ACC112 (cell line): ENCODE measurements at regions not wholly inside any gene's neighbourhood (a gene's known extent, or its start where the extent isn't known, plus 50 kb on each side); places are given as distances from the start of the nearest gene placed in this dataset.
"Not testable (repeated sequence)": the region's sequence is repeated elsewhere in the genome, so short reads cannot be mapped to it uniquely, and the experiment has no call there.

Source experiments
- H2AFZ ChIP-seq: fragments of 200-600 bp; sonication (generic); one replicate; pipeline ENCODE4 v1.6.0; 2017; ENCODE audit warnings: antibody characterized with exemption, low read length; ENCODE audit not compliant: unreplicated experiment
- H3K27ac ChIP-seq: fragments of 200-600 bp; sonication (generic); 2 replicates; pipeline ENCODE4 v1.5.1; 2014; ENCODE audit warnings: low read depth, mild to moderate bottlenecking, antibody characterized with exemption, low read length, moderate library complexity
- H3K27me3 ChIP-seq: fragments of 200-600 bp; sonication (generic); 2 replicates; pipeline ENCODE4 v1.6.1; 2014; ENCODE audit warnings: mild to moderate bottlenecking, antibody characterized with exemption, low read length, moderate library complexity, mixed read lengths; ENCODE audit not compliant: insufficient read depth
- H3K36me3 ChIP-seq: fragments of 200-600 bp; sonication (generic); 2 replicates; pipeline ENCODE4 v1.6.1; 2016; ENCODE audit warnings: mild to moderate bottlenecking, antibody characterized with exemption, low read length, moderate library complexity, mixed read lengths; ENCODE audit not compliant: insufficient read depth
- H3K4me1 ChIP-seq: fragments of 200-600 bp; sonication (generic); one replicate; pipeline ENCODE4 v1.6.1; 2016; ENCODE audit warnings: low read length, mixed read lengths; ENCODE audit not compliant: insufficient read depth, unreplicated experiment, control insufficient read depth
- H3K4me3 ChIP-seq: fragments of 200-600 bp; sonication (generic); 2 replicates; pipeline ENCODE4 v1.5.1; 2014; ENCODE audit warnings: mild to moderate bottlenecking, low read depth, low read length
- H3K79me2 ChIP-seq: fragments of 200-600 bp; sonication (generic); one replicate; pipeline ENCODE4 v1.6.0; 2016; ENCODE audit warnings: low read length; ENCODE audit not compliant: control insufficient read depth, unreplicated experiment, insufficient read depth

DNA sequence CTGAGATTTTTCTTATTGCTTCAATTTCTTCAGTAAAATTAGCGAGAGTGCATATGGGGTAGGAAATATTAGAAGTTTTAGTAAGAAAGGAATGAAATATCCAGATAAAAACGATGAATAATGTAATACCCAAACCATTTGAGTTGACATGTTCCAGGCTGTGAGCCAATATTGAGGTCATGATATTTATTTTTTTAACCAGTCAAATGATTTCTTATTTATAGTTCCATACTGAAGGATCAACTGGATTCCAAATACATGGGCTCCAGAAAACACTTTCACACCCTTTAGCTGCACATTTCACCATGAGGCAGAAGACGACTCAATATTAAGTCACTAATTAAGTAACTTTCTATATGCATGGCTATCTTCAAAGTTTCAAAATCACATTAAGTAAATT, 312.5 kb downstream of the PPP1R3A start:
- Histone ChIP-seq H2AFZ (no peak overlapping the region), H3K27ac (no peak overlapping the region), H3K36me3 (no peaks in the 10 kb centered on the region), H3K4me3 (no peak overlapping the region), H3K79me2 (no peaks in the 10 kb centered on the region), H3K4me1 (no peaks in the 10 kb centered on the region), H3K27me3 (no peaks in the 10 kb centered on the region)

DNA sequence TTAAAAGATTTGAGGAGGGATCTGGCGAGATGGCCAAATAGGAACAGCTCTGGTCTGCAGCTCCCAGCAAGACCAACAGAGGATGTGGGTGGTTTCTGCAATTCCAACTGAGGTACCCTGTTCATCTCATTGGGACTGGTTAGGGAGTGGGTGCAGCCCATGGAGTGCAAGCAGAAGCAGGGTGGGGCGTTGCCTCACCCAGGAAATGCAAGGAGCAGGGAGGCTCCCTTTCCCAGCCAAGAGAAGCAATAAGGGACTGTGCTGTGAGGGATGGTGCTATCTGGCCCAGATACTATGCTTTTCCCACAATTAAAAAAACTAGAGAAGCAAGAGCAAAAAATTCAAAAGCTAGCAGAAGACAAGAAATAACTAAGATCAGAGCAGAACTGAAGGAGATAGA, 318.4 kb downstream of the PPP1R3A start:
- not testable (repeated sequence) for H3K36me3 ChIP-seq, H2AFZ ChIP-seq, H3K27me3 ChIP-seq, H3K79me2 ChIP-seq, H3K27ac ChIP-seq, H3K4me3 ChIP-seq, H3K4me1 ChIP-seq

DNA sequence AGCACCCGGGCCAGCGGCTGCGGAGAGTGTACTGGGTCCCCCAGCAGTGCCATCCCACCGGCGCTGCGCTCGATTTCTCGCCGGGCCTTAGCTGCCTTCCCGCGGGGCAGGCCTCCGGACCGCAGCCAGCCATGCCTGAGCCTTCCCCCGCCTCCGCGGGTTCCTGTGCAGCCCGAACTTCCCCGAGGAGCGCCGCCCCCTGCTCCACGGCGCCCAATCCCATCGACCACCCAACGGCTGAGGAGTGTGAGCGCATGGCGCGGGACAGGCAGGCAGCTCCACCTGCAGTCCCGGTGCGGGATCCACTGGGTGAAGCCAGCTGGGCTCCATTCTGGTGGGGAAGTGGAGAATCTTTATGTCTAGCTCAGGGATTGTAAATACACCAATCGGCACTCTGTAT, 325.4 kb downstream of the PPP1R3A start:
- H3K79me2 ChIP-seq, H3K4me1 ChIP-seq, H3K27me3 ChIP-seq, H3K27ac ChIP-seq, H2AFZ ChIP-seq, H3K4me3 ChIP-seq, H3K36me3 ChIP-seq: not testable (repeated sequence)

DNA sequence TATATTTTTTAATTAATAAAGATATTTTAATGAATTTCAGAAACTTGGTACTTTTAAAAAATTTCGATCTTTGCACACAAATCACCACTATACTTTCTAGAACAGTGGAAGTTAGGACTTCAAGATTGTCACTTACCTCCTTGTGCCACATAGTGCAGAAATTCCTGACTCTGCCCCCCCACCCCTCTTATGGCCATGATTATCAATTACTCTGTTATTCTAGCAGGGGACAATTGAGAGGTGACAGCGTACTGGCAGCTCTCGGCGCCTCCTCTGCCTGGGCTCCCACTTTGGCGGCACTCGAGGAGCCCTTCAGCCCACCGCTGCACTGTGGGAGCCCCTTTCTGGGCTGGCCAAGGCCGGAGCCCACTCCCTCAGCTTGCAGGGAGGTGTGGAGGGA, 325.9 kb downstream of the PPP1R3A start:
- not testable (repeated sequence) for H3K4me1 ChIP-seq, H3K79me2 ChIP-seq, H3K36me3 ChIP-seq, H3K27ac ChIP-seq, H2AFZ ChIP-seq, H3K4me3 ChIP-seq, H3K27me3 ChIP-seq

DNA sequence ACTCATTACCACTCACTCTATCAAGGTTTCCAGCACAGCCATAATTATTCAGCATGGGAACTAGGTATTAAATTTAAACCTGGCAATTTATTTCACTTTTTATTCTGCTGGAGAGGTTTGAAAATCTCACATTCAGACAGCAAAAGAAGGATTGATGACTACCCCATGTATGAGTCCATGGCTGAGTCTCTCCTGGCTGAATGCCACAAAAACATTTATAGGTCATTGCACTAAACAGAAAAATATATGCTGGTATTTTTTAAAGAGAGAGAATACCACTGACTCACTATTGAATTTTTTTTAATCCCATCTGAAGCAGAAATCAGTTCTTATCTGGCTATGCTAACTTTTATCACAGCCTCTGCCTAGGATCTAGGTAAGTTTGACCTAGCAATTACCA, 336.3 kb downstream of the PPP1R3A start:
- Histone ChIP-seq H2AFZ (no peak overlapping the region), H3K4me3 (no peak overlapping the region), H3K79me2 (no peaks in the 10 kb centered on the region), H3K27me3 (no peaks in the 10 kb centered on the region), H3K4me1 (peaks cover 4% of the 10 kb centered on the region), H3K36me3 (no peaks in the 10 kb centered on the region), H3K27ac (no peak overlapping the region)

DNA sequence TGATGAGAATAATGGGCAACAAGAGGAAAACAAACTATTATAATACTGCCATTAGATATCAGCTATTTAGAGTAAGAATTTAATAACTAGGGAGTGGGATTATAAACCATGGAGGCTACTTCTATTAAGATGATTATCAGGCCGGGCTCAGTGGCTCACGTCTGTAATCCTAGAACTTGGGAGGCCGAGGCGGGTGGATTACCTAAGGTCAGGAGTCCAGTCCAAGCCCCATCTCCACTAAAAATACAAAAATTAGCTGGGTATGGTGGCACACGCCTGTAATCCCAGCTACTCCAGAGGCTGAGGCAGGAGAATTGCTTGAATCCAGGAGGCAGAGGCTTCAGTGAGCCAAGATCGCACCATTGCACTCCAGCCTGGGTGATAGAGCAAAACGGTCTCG, 355.6 kb downstream of the PPP1R3A start:
- not testable (repeated sequence) for H3K79me2 ChIP-seq, H3K27me3 ChIP-seq, H2AFZ ChIP-seq, H3K4me3 ChIP-seq, H3K4me1 ChIP-seq, H3K36me3 ChIP-seq, H3K27ac ChIP-seq

DNA sequence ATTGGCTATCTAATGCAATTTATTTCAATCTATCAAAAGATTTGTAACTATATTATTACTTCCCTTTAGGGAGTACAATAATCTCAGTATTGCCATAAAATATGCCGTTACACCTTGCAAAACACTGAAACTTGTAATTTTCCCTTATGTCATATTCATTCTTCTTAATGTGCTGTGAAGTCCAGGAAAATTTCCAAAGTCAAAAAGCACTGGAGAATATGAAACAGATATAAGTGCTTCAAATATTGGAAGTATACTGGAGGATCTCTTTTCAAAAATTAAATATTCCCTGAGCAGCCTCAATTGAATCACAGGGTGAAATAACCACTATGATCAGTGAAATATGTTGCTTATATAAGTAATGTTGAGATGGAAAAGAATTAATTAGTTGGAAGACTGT, 356.0 kb downstream of the PPP1R3A start:
- no peaks in the 10 kb centered on the region for H3K27me3 ChIP-seq
- H3K4me3 ChIP-seq: no peak overlapping the region
- no peak overlapping the region for H2AFZ ChIP-seq
- H3K4me1 ChIP-seq: peaks cover 6% of the 10 kb centered on the region
- no peak overlapping the region for H3K27ac ChIP-seq
- no peaks in the 10 kb centered on the region for H3K36me3 ChIP-seq
- no peaks in the 10 kb centered on the region for H3K79me2 ChIP-seq

DNA sequence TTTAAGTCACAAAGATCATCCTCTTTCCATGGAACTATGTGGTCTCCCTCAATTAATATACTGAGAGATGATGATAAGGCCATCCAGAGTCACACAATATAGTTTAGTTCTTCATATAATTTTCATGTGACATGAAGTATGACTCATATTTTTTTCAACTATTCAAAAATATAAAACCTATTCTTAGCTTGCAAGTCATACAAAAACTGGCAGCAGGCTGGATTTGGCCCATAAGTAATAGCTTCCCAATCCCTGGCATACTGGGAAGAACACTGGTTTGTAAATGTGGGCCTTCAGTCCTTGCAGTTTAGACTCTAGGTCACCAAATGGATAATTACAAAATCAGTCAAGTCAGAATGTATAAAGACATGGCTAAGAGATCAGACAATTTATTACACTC, 356.6 kb downstream of the PPP1R3A start:
- Histone ChIP-seq H3K27ac (no peak overlapping the region), H3K36me3 (no peaks in the 10 kb centered on the region), H2AFZ (no peak overlapping the region), H3K4me3 (no peak overlapping the region), H3K4me1 (peaks cover 6% of the 10 kb centered on the region), H3K27me3 (no peaks in the 10 kb centered on the region), H3K79me2 (no peaks in the 10 kb centered on the region)

DNA sequence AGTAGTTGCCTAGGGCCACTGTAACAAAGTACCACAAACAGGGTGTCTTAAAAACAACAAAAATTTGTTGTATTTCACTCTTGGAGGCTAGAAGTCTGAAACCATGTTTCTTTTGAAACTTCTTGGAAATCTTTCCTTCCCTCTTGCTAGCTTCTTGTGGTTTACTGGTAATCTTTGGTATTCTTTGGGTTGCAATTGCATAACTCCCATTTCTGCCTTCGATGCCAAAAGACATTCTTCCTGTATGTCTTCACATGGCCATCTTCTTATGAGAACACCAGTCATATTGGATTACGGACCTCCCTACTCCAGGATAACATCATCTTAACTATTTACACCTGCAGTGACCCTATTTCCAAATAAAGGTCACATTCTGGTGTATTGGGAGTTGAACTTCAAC, 357.4 kb downstream of the PPP1R3A start:
- Histone ChIP-seq H2AFZ (no peak overlapping the region), H3K27ac (no peak overlapping the region), H3K4me3 (no peak overlapping the region), H3K36me3 (no peaks in the 10 kb centered on the region), H3K4me1 (peaks cover 6% of the 10 kb centered on the region), H3K27me3 (no peaks in the 10 kb centered on the region), H3K79me2 (no peaks in the 10 kb centered on the region)

DNA sequence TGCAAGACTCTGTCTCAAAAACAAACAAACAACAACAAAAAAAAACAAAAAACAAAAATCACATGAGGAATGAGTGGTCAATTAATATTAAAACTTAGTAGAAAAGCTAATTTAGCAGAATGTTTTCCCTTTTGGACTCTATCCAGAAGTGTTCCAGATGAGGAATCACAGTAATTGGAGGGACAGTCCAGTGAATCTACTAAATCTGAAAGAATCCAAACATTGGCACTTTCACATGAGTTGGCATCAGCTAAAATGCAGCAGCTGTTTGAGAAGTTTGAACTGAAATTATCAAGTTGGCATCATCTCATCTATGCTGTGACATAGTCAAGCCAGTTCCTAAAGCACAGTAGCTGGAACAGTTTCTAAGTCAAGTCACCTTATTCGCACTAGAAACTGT, 367.8 kb downstream of the PPP1R3A start:
- no peaks in the 10 kb centered on the region for H3K4me1 ChIP-seq
- H2AFZ ChIP-seq: no peak overlapping the region
- no peaks in the 10 kb centered on the region for H3K36me3 ChIP-seq
- H3K4me3 ChIP-seq: no peak overlapping the region
- no peaks in the 10 kb centered on the region for H3K79me2 ChIP-seq
- no peak overlapping the region for H3K27ac ChIP-seq
- no peaks in the 10 kb centered on the region for H3K27me3 ChIP-seq

DNA sequence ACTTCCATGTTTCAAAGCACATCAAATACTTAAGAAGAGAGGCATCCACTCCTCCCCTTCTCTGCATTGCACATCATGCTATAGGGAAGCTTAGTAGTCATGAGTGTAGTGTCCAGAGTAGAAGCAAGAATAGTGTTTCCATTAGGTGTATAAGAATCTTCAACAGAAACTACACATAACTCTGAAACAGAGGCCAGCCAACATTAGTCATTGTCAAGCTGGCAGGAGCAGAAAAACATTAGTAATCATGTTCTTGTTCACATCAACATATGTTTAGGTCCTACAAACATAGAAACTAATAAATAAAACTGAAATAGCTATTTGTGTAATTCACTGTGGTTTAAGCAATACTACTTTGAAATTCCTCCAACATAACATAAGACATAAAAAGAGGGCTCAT, 370.2 kb downstream of the PPP1R3A start:
- no peak overlapping the region for H3K27ac ChIP-seq
- H3K79me2 ChIP-seq: no peaks in the 10 kb centered on the region
- H2AFZ ChIP-seq: no peak overlapping the region
- no peaks in the 10 kb centered on the region for H3K36me3 ChIP-seq
- no peaks in the 10 kb centered on the region for H3K27me3 ChIP-seq
- no peak overlapping the region for H3K4me3 ChIP-seq
- H3K4me1 ChIP-seq: no peaks in the 10 kb centered on the region

DNA sequence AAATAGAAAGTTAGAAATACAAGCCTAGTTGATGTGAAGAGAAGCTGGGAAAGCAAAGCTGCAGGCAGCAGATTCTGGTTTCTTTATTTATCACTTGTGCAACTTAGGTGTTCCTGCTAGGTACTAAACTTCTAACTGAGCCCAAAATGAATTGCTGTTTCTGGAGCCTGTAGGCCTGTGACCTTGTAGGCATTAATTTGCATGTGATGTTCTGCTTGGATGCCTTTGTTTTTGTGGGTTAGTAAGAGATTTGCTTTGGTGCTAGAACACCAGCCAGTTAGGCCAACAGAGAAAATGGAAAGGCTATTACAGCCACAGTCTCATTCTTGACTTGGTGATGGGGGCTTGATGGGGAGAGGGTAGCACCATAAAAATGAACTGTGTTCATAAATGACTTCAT, 370.7 kb downstream of the PPP1R3A start:
- H3K36me3 ChIP-seq: no peaks in the 10 kb centered on the region
- no peaks in the 10 kb centered on the region for H3K79me2 ChIP-seq
- H3K27ac ChIP-seq: no peak overlapping the region
- H3K4me1 ChIP-seq: no peaks in the 10 kb centered on the region
- no peaks in the 10 kb centered on the region for H3K27me3 ChIP-seq
- H2AFZ ChIP-seq: no peak overlapping the region
- no peak overlapping the region for H3K4me3 ChIP-seq
